ENCODE measurements at regions not wholly inside any gene's neighbourhood (a gene's known extent, or its start where the extent isn't known, plus 50 kb on each side); places are given as distances from the start of the nearest gene placed in this dataset.

- DNase-seq (ENCODE audit: low spot score) = no peak
Measured at GRCh38 chr10:36248304-36248981, 606.3 kb upstream of the FZD8 start.

GRCh38 chr10:36247478-36247877 lies 605.4 kb upstream of the FZD8 start:
- no peak for DNase-seq (ENCODE audit: low spot score)

- no peak for DNase-seq (ENCODE audit: low spot score)
Measured at GRCh38 chr10:36236931-36237330, 594.8 kb upstream of the FZD8 start.

- DNase-seq (ENCODE audit: low spot score) = no peak
Measured at GRCh38 chr10:36236341-36236740, 594.2 kb upstream of the FZD8 start.

- no peak for DNase-seq (ENCODE audit: low spot score)
Measured at GRCh38 chr10:36232935-36233334, 590.8 kb upstream of the FZD8 start.

- DNase-seq (ENCODE audit: low spot score) = no peak
Measured at GRCh38 chr10:36224431-36224985, 582.4 kb upstream of the FZD8 start.

- no peak for DNase-seq (ENCODE audit: low spot score)
Measured at GRCh38 chr10:36221101-36221500, 579.0 kb upstream of the FZD8 start.

GRCh38 chr10:36220151-36220550 lies 578.1 kb upstream of the FZD8 start:
- DNase-seq (ENCODE audit: low spot score) = no peak

GRCh38 chr10:36211856-36212255 lies 569.8 kb upstream of the FZD8 start:
- DNase-seq (ENCODE audit: low spot score) = no peak

GRCh38 chr10:36209480-36209879 lies 567.4 kb upstream of the FZD8 start:
- DNase-seq (ENCODE audit: low spot score) = no peak

GRCh38 chr10:36202881-36203280 lies 560.8 kb upstream of the FZD8 start:
- DNase-seq (ENCODE audit: low spot score) = no peak

GRCh38 chr10:36200577-36200976 lies 558.5 kb upstream of the FZD8 start:
- no peak for DNase-seq (ENCODE audit: low spot score)

- DNase-seq (ENCODE audit: low spot score) = no peak
Measured at GRCh38 chr10:36198322-36198721, 556.2 kb upstream of the FZD8 start.

GRCh38 chr10:36195364-36195763 lies 553.3 kb upstream of the FZD8 start:
- no peak for DNase-seq (ENCODE audit: low spot score)

- DNase-seq (ENCODE audit: low spot score) = no peak
Measured at GRCh38 chr10:36194276-36194675, 552.2 kb upstream of the FZD8 start.

- no peak for DNase-seq (ENCODE audit: low spot score)
Measured at GRCh38 chr10:36191009-36191408, 548.9 kb upstream of the FZD8 start.

GRCh38 chr10:36188461-36188860 lies 546.4 kb upstream of the FZD8 start:
- no peak for DNase-seq (ENCODE audit: low spot score)

GRCh38 chr10:36188080-36188453 lies 546.0 kb upstream of the FZD8 start:
- DNase-seq (ENCODE audit: low spot score) = no peak

GRCh38 chr10:36187380-36188079 lies 545.4 kb upstream of the FZD8 start:
- no peak for DNase-seq (ENCODE audit: low spot score)

- no peak for DNase-seq (ENCODE audit: low spot score)
Measured at GRCh38 chr10:36185097-36185496, 543.0 kb upstream of the FZD8 start.

GRCh38 chr10:36183726-36184125 lies 541.6 kb upstream of the FZD8 start:
- no peak for DNase-seq (ENCODE audit: low spot score)

- no peak for DNase-seq (ENCODE audit: low spot score)
Measured at GRCh38 chr10:36183056-36183455, 541.0 kb upstream of the FZD8 start.

- no peak for DNase-seq (ENCODE audit: low spot score)
Measured at GRCh38 chr10:36182606-36183005, 540.5 kb upstream of the FZD8 start.
